Activated naive CD4-positive, alpha-beta T cell treated with anti-CD3 and anti-CD28 coated beads, Interleukin-2, amount 10 ng/mL, durations not matched to agents 7 days and 5 days (primary cell): ENCODE measurements at regions not wholly inside any gene's neighbourhood (a gene's known extent, or its start where the extent isn't known, plus 50 kb on each side); places are given as distances from the start of the nearest gene placed in this dataset.
"Not testable (repeated sequence)": the region's sequence is repeated elsewhere in the genome, so short reads cannot be mapped to it uniquely, and the experiment has no call there.

Experiments used
- CTCF ChIA-PET: fragments of 350-600 bp; sonication (Branson Sonifier 250); formaldehyde crosslinking; loops from one replicate; lab custom pipeline; 2021; ENCODE audit warnings: antibody characterized with exemption; lab: Charles Lee
- DNase-seq: peaks from one replicate; pipeline ENCODE4 v3.0.0-alpha.2; 2020
- H3K27ac Mint-ChIP-seq: one replicate; pipeline ENCODE4 v1.8.0; 2021; ENCODE audit warnings: mild to moderate bottlenecking, moderate library complexity, mixed read lengths
- H3K27me3 Mint-ChIP-seq: one replicate; pipeline ENCODE4 v1.8.0; 2021; ENCODE audit warnings: mild to moderate bottlenecking, mixed read lengths
- H3K36me3 Mint-ChIP-seq: one replicate; pipeline ENCODE4 v1.8.0; 2021; ENCODE audit warnings: mixed read lengths
- H3K4me1 Mint-ChIP-seq: one replicate; pipeline ENCODE4 v1.8.0; 2021; ENCODE audit warnings: mixed read lengths
- H3K4me3 Mint-ChIP-seq: one replicate; pipeline ENCODE4 v1.8.0; 2021; ENCODE audit warnings: mild to moderate bottlenecking, moderate library complexity, mixed read lengths
- H3K9me3 Mint-ChIP-seq: one replicate; pipeline ENCODE4 v1.8.0; 2021; ENCODE audit warnings: mixed read lengths

DNA sequence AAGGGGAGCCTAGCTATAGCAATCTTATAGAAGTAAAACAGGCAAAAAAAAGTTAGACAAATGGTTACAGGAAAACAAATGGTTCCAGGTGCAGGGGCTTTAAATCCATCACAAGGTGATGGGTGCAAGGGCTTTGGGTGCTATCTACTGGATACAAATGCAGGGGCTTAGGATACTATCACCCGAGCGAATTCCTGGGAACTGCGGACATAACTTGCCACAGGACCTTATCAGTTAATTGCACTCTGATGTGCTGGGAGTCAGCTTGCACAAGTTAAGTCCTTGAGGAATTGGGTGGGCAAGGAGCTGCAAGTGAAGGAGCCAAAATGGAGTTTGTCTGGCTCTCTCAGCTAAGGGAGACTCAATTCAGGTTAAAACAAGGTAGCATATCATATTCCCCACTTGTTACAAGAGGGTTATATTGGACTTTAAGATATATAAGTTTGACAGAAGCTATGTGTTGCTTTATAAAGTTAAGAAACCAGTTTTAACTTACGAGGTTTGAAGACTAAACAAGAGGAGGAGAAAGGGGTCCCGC is 115.0 kb upstream of the PZP start:
- Mint-ChIP-seq H3K4me3 (no peak overlapping the region), H3K4me1 (peaks cover 21% of the 10 kb centered on the region), H3K36me3 (no peaks in the 10 kb centered on the region), H3K27ac (no peak overlapping the region), H3K27me3 (no peaks in the 10 kb centered on the region), H3K9me3 (no peaks in the 10 kb centered on the region)
- CTCF ChIA-PET = no interaction called here
- no peak for DNase-seq

DNA sequence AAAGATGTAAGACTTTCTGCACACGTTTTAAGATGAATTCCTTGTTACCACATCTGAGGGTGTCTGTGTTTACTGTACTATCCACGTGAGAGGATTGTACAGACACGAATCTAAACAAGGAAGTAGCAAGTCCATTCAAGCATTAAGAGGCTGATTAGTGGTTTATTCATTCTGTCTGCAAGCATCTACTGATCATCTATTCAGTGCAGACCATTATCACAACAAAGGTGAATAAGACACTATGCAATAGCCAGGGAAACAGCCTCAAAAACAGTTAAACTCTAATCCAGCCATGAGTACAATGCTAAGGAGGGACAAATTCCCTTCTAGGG is 111.6 kb upstream of the PZP start:
- CTCF ChIA-PET = no interaction called here
- Mint-ChIP-seq H3K27ac (no peak overlapping the region), H3K27me3 (no peaks in the 10 kb centered on the region)

DNA sequence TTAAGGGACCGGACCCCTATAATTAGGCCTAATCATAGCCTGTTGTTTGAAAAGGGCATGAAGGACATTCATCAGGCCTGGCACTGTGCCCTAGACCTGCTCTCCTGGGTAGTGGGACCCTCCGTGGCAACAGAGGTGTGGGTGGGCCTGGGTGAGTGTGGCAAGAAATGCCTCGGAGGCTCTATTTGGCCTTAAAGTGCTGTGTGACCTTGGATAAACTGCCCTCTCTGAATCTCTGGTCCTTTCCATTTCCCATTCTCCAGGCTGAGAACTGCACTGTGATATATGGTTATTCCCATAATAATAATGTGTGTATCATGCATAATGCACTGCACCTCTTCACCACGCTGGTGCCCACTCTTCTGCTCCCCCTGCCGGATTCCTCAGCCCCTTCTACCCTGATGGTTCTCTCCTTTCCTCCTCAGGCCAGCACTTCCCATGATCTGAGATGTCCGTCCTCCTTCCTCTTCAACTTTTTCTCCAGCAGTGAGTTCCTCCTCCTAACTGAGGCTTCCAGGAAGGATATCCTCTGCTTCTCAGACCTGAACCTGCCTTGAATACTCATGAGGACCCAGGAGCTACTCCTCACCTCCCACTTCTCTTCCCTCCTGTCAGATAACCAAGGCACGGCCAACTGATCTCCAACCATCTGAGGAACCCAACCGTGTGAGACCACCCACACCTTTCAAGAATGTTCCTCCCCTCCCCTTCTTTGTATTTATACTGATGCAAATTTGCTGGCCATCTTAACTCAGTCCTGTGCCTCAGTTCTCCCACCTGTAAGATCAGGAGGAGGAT is 111.0 kb upstream of the PZP start:
- Mint-ChIP-seq H3K27ac (no peak overlapping the region), H3K4me1 (peaks cover 6% of the 10 kb centered on the region), H3K4me3 (no peak overlapping the region), H3K9me3 (no peaks in the 10 kb centered on the region), H3K27me3 (no peaks in the 10 kb centered on the region), H3K36me3 (no peaks in the 10 kb centered on the region)
- CTCF ChIA-PET = no interaction called here
- DNase-seq = no peak

More for the DNA sequence above, 111.6 kb upstream of the PZP start:
- Mint-ChIP-seq H3K36me3 (no peaks in the 10 kb centered on the region), H3K4me3 (no peak overlapping the region), H3K4me1 (peaks cover 6% of the 10 kb centered on the region), H3K9me3 (no peaks in the 10 kb centered on the region)
- DNase-seq = no peak

DNA sequence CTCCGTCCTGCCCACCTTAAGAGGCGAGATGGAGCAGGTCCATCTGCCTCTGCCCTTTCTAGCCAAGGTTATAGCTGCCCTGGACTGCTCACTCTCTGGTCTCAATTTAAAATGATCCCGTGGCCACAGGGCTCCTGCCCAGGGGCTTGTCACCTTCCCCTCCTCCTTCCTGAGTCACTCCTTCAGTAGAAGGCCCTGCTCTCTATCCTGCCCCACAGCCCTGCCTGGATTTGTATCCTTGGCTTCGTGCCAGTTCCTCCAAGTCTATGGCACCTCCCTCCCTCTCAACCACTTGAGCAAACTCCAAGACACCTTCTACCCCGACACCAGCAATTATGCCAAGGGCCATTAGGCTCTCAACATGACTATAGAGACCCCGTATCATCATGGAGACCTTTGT is 105.3 kb upstream of the PZP start:
- H3K27ac Mint-ChIP-seq, H3K36me3 Mint-ChIP-seq, H3K27me3 Mint-ChIP-seq, H3K9me3 Mint-ChIP-seq, DNase-seq, CTCF ChIA-PET, H3K4me1 Mint-ChIP-seq, H3K4me3 Mint-ChIP-seq: not testable (repeated sequence)

DNA sequence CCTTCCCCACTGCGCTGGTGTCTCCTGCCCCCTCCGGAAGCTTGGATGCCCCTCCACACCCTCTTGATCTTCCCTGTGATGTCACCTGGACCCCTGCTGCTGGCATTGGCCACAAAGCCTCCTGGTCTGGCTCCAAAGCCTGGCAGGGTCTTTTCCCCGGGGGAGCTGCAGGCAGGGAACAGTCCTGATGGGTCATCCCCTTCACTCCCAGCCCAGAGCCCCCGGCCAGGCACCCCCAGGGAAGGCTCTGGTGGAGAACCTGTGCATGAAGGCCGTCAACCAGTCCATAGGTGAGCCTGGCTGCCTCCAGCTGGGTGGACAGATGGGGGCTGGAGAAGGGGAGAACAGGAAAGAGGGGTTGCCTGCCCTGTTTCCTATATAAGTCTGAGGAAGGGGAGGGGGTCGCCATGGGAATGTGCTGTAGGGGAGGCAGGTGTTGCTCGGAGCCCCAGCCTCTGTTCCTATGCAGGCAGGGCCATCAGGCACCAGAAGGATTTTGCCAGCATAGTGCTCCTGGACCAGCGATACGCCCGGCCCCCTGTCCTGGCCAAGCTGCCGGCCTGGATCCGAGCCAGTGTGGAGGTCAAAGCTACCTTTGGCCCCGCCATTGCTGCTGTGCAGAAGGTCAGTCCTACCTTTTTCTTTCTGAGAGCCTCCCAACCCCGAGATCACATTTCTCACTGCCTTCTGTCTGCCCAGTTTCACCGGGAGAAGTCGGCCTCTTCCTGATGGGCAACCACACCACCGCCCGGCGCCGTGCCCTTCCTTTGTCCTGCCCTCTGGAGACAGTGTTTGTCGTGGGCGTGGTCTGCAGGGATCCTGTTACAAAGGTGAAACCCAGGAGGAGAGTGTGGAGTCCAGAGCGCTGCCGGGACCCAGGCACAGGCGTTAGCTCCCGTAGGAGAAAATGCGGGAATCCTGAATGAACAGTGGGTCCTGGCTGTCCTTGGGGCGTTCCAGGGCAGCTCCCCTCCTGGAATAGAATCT is 104.5 kb upstream of the PZP start:
- H3K36me3 Mint-ChIP-seq, DNase-seq, H3K27me3 Mint-ChIP-seq, H3K4me1 Mint-ChIP-seq, H3K4me3 Mint-ChIP-seq, CTCF ChIA-PET, H3K27ac Mint-ChIP-seq, H3K9me3 Mint-ChIP-seq: not testable (repeated sequence)

DNA sequence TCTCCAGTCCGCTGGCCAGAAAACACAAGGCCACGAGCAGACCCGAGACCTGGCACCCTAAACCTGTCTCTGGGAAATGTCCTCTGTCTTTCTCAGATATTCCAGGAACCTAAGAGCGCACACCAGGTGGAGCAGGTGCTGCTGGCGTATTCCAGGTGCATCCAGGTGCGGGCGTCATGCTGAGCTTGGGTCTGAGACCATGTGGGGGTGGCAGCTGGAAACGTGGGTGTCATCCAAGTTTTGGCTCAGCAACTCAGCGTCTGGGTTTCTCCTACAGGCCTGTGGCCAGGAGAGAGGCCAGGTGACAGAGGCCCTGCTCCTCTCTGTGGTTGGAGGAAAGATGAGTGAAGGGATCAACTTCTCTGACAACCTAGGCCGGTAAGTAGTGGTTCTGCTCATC is 103.3 kb upstream of the PZP start:
- H3K4me1 Mint-ChIP-seq, H3K27ac Mint-ChIP-seq, H3K4me3 Mint-ChIP-seq, H3K36me3 Mint-ChIP-seq, DNase-seq, CTCF ChIA-PET, H3K9me3 Mint-ChIP-seq, H3K27me3 Mint-ChIP-seq: not testable (repeated sequence)

DNA sequence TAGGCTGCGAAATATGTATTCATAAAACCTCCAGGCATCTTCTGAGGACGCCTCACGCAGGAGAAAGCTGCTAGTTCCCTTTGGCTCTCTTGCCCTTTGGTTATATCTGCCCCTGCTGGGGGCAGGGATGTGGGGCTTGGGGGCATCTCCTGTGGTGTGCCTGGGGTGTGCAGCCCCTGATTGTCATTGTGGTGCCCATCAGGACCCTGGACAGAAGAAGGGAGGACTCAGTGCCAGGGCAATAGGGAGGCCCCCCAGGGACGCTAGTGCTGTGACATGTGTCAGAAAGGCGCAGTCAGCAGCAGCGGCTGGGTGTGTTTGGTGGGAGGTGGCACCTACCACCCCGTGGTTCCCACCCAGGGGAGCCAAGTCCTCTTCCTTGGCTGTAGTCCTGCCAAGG is 102.5 kb upstream of the PZP start:
- DNase-seq, H3K9me3 Mint-ChIP-seq, H3K36me3 Mint-ChIP-seq, H3K4me1 Mint-ChIP-seq, H3K4me3 Mint-ChIP-seq, H3K27me3 Mint-ChIP-seq, CTCF ChIA-PET, H3K27ac Mint-ChIP-seq: not testable (repeated sequence)

DNA sequence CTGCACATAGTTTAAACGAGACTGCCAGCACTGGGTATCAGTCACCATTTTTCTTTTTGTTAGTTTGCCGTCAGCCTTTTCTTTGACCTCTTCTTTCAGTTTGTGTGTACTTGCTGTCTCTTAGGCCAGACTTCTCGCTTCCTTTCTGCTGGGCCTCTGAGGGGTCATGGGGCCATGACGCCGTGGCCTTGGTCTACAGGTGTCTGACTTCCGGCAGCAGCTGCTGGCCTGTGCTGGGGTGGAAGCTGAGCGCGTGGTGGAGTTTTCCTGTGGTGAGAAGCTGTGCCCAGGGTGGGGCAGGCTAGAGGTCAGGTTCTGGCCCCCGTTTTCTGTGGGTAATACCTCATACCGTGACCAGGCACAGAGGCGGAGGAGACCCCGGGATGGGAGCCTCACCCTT is 101.6 kb upstream of the PZP start:
- H3K27me3 Mint-ChIP-seq, H3K27ac Mint-ChIP-seq, H3K9me3 Mint-ChIP-seq, H3K4me1 Mint-ChIP-seq, DNase-seq, H3K36me3 Mint-ChIP-seq, CTCF ChIA-PET, H3K4me3 Mint-ChIP-seq: not testable (repeated sequence)

DNA sequence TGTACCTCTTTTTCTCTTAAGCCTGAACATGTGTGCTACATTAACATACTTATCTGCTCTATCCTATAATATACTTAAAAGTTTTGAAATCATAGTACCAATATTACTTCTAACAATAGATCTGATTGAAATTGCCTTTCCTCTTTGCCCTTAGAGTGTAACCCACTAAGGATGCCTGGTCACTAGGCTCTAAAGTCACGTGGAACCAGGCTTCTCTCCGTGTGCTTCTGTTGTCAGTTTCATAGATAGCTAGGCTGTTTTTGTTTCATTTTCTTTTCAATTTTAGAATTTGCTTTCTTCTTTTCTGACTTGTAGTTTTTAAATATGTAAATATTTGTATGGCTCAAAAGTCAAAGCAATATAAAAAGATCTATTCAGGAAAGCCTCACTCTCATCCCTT is 100.5 kb upstream of the PZP start:
- H3K9me3 Mint-ChIP-seq, H3K4me3 Mint-ChIP-seq, CTCF ChIA-PET: not testable (repeated sequence)

DNA sequence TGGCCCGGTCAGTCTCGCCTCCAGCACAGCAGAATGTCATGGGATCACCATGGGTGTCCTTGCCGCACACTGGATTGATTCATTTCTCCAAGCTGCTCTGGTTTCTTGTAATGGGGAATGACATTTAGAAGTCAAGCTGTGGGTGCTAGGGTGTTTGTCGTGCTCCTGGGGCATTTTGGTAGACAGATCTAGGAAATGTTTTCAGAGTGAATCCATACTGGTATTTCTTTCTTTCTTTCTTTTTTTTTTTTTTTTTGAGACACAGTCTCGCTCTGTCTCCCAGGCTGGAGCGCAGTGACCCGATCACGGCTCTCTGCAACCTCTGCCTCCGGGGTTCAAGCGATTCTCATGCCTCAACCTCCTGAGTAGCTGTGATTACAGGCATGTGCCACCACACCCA is 100.0 kb upstream of the PZP start:
- H3K4me1 Mint-ChIP-seq, H3K36me3 Mint-ChIP-seq, CTCF ChIA-PET, H3K27ac Mint-ChIP-seq, H3K4me3 Mint-ChIP-seq, H3K27me3 Mint-ChIP-seq, H3K9me3 Mint-ChIP-seq, DNase-seq: not testable (repeated sequence)

More for the DNA sequence above, 100.5 kb upstream of the PZP start:
- H3K27me3 Mint-ChIP-seq, H3K27ac Mint-ChIP-seq, H3K36me3 Mint-ChIP-seq, H3K4me1 Mint-ChIP-seq, DNase-seq: not testable (repeated sequence)

DNA sequence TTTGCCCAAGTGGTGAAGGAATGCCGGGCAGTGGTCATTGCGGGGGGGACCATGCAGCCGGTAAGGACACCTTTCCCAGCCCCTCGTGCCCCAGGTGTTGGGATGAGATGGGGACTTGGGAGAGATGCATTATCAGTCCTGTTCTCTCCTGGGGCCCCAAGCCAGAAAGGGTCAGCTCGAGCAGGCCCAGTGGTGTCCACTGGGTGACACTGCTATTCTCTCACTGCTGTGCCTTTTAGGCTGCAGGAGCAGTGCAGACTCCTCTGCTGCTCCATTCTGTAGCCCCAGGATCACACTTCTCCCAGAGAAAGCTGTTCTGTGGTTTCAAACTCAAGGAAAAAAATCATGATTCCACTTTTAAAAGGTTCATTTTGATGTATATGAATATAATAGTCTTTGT is 99.1 kb upstream of the PZP start:
- H3K27ac Mint-ChIP-seq, H3K9me3 Mint-ChIP-seq, H3K27me3 Mint-ChIP-seq, DNase-seq, CTCF ChIA-PET, H3K36me3 Mint-ChIP-seq, H3K4me3 Mint-ChIP-seq, H3K4me1 Mint-ChIP-seq: not testable (repeated sequence)

DNA sequence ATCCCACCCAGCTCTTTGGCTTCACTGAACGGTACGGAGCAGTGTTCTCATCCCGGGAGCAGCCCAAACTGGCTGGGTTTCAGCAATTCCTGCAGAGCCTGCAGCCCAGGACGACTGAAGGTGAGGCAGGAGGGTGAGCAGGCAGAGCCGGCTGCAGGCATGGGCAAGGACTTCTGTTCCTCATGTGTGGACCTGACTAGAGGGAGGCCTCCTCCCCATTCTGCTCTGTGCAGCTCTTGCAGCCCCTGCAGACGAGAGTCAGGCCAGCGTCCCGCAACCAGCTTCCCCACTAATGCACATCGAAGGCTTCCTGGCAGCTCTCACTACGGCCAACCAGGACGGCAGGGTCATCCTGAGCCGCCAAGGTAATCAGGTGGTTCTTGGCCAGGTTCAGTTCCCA is 97.8 kb upstream of the PZP start:
- CTCF ChIA-PET, H3K36me3 Mint-ChIP-seq, H3K27me3 Mint-ChIP-seq, DNase-seq, H3K4me3 Mint-ChIP-seq, H3K27ac Mint-ChIP-seq, H3K9me3 Mint-ChIP-seq, H3K4me1 Mint-ChIP-seq: not testable (repeated sequence)

DNA sequence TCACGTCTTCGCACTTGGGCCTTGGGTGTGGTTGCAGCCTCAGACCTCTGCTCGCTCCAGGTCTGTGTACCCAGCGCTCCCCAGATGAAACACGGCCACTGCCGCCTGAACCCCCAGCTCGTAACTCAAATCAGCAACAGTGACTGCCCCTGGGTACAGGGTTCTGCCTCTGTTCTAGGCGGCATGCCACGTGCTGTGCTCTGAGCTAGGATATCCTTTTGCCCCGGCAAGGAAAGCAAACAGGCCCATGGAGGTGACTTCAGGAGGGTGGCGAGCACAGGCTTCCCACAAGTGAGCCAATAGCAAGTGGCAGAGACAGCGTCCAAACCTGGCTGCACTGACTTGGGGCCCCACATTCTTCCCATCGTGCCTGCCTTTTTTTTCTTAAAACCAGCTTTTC is 96.3 kb upstream of the PZP start:
- H3K4me3 Mint-ChIP-seq, H3K4me1 Mint-ChIP-seq, H3K9me3 Mint-ChIP-seq, CTCF ChIA-PET, H3K27ac Mint-ChIP-seq, H3K27me3 Mint-ChIP-seq, H3K36me3 Mint-ChIP-seq, DNase-seq: not testable (repeated sequence)

DNA sequence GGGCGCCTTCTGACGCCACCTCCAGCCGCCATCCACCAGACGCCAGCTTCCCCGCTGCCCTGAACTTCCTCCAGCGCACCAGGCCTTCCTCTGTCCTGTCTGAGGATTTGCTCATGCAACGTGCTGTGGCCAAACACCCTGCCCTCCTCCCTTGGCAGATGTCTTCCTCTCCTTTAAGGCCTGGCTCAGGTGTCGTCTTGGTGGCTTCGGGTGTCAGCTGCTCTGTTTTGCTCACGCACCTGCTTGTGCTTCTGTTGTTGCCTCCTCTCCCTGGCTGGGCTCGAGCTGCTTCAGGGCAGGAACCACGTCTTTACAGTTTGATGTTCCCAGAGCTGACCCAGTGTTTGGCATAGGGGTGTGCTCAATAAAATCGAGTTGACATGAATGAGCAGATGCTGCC is 87.7 kb upstream of the PZP start:
- CTCF ChIA-PET, H3K4me3 Mint-ChIP-seq, H3K27me3 Mint-ChIP-seq, DNase-seq, H3K9me3 Mint-ChIP-seq, H3K36me3 Mint-ChIP-seq, H3K4me1 Mint-ChIP-seq: not testable (repeated sequence)
- peak overlapping the region; percentile 62 for H3K27ac Mint-ChIP-seq

DNA sequence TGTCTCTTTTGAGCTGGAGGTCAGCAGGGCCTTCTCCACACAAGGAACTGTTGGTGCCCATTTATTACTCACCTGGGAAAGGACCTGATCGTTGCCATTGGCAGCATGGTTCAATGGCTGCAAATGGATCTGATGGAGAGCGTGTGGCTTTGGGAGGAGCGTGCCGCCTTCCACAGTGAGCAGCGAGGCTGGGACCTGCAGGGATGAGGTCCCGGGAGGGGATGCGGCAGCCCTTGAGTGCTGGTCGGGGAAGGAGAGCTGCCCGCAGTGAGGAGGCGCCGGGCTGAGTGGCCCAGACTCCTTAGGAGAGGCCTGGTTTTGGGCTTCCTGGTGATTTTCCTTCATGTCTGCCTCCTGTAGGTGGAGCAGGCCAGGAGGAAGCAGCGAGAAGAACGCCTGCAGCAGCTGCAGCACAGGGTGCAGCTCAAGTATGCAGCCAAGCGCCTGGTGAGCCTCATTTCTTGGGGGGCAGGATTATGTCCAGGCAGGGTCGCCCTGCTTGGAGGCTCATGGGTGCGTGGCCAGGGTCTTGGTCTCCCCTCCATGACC is 86.0 kb upstream of the PZP start:
- H3K27ac Mint-ChIP-seq, H3K4me3 Mint-ChIP-seq, CTCF ChIA-PET, DNase-seq, H3K36me3 Mint-ChIP-seq, H3K4me1 Mint-ChIP-seq, H3K9me3 Mint-ChIP-seq, H3K27me3 Mint-ChIP-seq: not testable (repeated sequence)
